Endothelial cell of umbilical vein (primary cell): ENCODE measurements at regions not wholly inside any gene's neighbourhood (a gene's known extent, or its start where the extent isn't known, plus 50 kb on each side); places are given as distances from the start of the nearest gene placed in this dataset.

Experiments used
- BruUV-seq: library from RNA; stranded (reverse); fragments of 400-500 nt; replicated peaks from 2 replicates; lab custom pipeline; 2021; lab: Mats Ljungman, UMichigan
- CTCF ChIA-PET: fragments of 300-600, 350-600 bp; sonication (Branson Sonifier 250); formaldehyde crosslinking; loops from one replicate; lab custom pipeline; 2021; ENCODE audit warnings: antibody characterized with exemption, inconsistent platforms; lab: Charles Lee
- POLR2A ChIA-PET: fragments of 300-600, 350-600 bp; sonication (Branson Sonifier 250); formaldehyde crosslinking; loops from one replicate; lab custom pipeline; 2021; ENCODE audit warnings: antibody characterized with exemption, inconsistent platforms; lab: Charles Lee
- DNase-seq: peaks from one replicate; pipeline ENCODE4 v3.0.0-alpha.2; 2011; ENCODE audit warnings: low read depth, low spot score
- FAIRE-seq: peaks from 2 replicates; lab custom pipeline; 2011; peaks lifted over from hg19 to GRCh38; lab: Jason Lieb, UNC
- H2AFZ ChIP-seq: 2 replicates; pipeline ENCODE4 v1.6.0; 2012; ENCODE audit warnings: low read depth, low read length, control low read depth, inconsistent platforms
- H3K27ac ChIP-seq: 2 replicates; pipeline ENCODE4 v1.5.1; 2011; ENCODE audit warnings: low read depth, mild to moderate bottlenecking, control low read depth, low read length, moderate library complexity; ENCODE audit not compliant: insufficient read depth
- H3K27me3 ChIP-seq, 2 experiments: 2 replicates each; pipeline versions ENCODE4 v1.6.0 to v1.6.1; 2011; ENCODE audit warnings: low read length in 2 of 2, mixed read lengths in 1 of 2; ENCODE audit not compliant: control insufficient read depth in 2 of 2, insufficient read depth in 2 of 2
- H3K36me3 ChIP-seq, 2 experiments: 2 replicates in 1 of 2; 3 replicates in 1 of 2; pipeline ENCODE4 v1.5.1; 2011; ENCODE audit warnings: low read length in 2 of 2, mild to moderate bottlenecking in 1 of 2, moderate library complexity in 1 of 2; ENCODE audit not compliant: control insufficient read depth in 2 of 2, insufficient read depth in 2 of 2; ENCODE audit errors: extremely low read depth in 1 of 2
- H3K4me1 ChIP-seq: 3 replicates; pipeline ENCODE4 v1.5.1; 2011; ENCODE audit warnings: mild to moderate bottlenecking, low read length; ENCODE audit not compliant: control insufficient read depth, insufficient read depth; ENCODE audit errors: extremely low read depth
- H3K4me2 ChIP-seq: 2 replicates; pipeline ENCODE4 v1.6.1; 2011; ENCODE audit warnings: low read length, control low read depth, mixed read lengths; ENCODE audit not compliant: insufficient read depth
- H3K4me3 ChIP-seq, 3 experiments: fragments of 200-600 bp in 1 of 3; sonication (generic), shearing (Covaris generic) in 1 of 3; replicated peaks in 1 of 3; 2 replicates each; pipeline ENCODE4 v1.5.1; 2011 to 2016; ENCODE audit warnings: control low read depth in 3 of 3, low read length in 3 of 3, mild to moderate bottlenecking in 2 of 3, inconsistent platforms in 1 of 3, low read depth in 1 of 3, moderate library complexity in 1 of 3; ENCODE audit not compliant: insufficient read depth in 1 of 3
- H3K79me2 ChIP-seq: 2 replicates; pipeline ENCODE4 v1.6.0; 2012; ENCODE audit warnings: low read length, inconsistent platforms; ENCODE audit not compliant: control insufficient read depth, insufficient read depth
- H3K9ac ChIP-seq: replicated peaks from 2 replicates; pipeline ENCODE3; 2011; ENCODE audit warnings: low read length, control low read depth; ENCODE audit not compliant: insufficient read depth; ENCODE audit errors: extremely low read depth
- H3K9me1 ChIP-seq: replicated peaks from 3 replicates; pipeline ENCODE4 v1.6.0; 2011; ENCODE audit warnings: mild to moderate bottlenecking, low read length; ENCODE audit not compliant: control insufficient read depth, insufficient read depth; ENCODE audit errors: extremely low read depth
- H3K9me3 ChIP-seq: replicated peaks from 2 replicates; pipeline ENCODE4 v1.5.1; 2012; ENCODE audit warnings: low read length, inconsistent platforms; ENCODE audit not compliant: control insufficient read depth, insufficient read depth
- H4K20me1 ChIP-seq: replicated peaks from 2 replicates; pipeline ENCODE3; 2011; ENCODE audit warnings: mild to moderate bottlenecking, low read length; ENCODE audit not compliant: control insufficient read depth, insufficient read depth; ENCODE audit errors: extremely low read depth
- EZH2 ChIP-seq: IDR thresholded peaks from 2 replicates; pipeline ENCODE4 v1.6.1; 2012; ENCODE audit warnings: borderline replicate concordance, low read depth, mild to moderate bottlenecking, moderate library complexity, low read length, inconsistent platforms; ENCODE audit not compliant: severe bottlenecking
- FOS ChIP-seq: IDR thresholded peaks from 2 replicates; pipeline ENCODE4 v1.6.1; 2011; ENCODE audit warnings: mild to moderate bottlenecking, low read length, moderate library complexity, borderline replicate concordance; ENCODE audit not compliant: insufficient read depth
- GATA2 ChIP-seq: IDR thresholded peaks from 2 replicates; pipeline ENCODE4 v1.7.0; 2011; ENCODE audit warnings: low read depth, mild to moderate bottlenecking, moderate library complexity, mixed read lengths, low read length; ENCODE audit not compliant: insufficient read length, insufficient read depth
- JUN ChIP-seq: IDR thresholded peaks from 2 replicates; pipeline ENCODE4 v1.6.1; 2011; ENCODE audit warnings: borderline replicate concordance, low read depth; ENCODE audit not compliant: insufficient read length, insufficient read depth
- MYC ChIP-seq: IDR thresholded peaks from one replicate; pipeline ENCODE4 v1.6.1; 2011; ENCODE audit warnings: mild to moderate bottlenecking, low read depth, low read length
- POLR2A ChIP-seq: IDR thresholded peaks from 2 replicates; pipeline ENCODE4 v1.6.1; 2012; ENCODE audit warnings: low read depth, mild to moderate bottlenecking, control low read depth, low read length
- POLR2AphosphoS5 ChIP-seq: IDR thresholded peaks from 2 replicates; pipeline ENCODE4 v1.6.1; 2012; ENCODE audit warnings: low read depth, mild to moderate bottlenecking, control low read depth, low read length, moderate library complexity; ENCODE audit not compliant: insufficient read depth
- dilution Hi-C: fragments of 300-500 bp; cut with MboI; formaldehyde crosslinking; loops from one replicate; pipeline ENCODE4 v1.15.0; 2019; ENCODE audit warnings: low sequenced_read_pairs; ENCODE audit not compliant: extremely low pct_ligation_motif_present
- intact Hi-C: fragments of 100-400 bp; cut with micrococcal nuclease; formaldehyde crosslinking; loops from one replicate; pipeline ENCODE4 v1.10.0; 2022
- TF ChIP-seq, protein P1 (sequence below): IDR thresholded peaks from 2 replicates; pipeline ENCODE4 v1.6.1; 2011; ENCODE audit not compliant: insufficient read depth, insufficient read length
- TF ChIP-seq, protein P2 (sequence below), 2 donors: IDR thresholded peaks; 1 replicate in 1 of 2; 2 replicates in 1 of 2; pipeline ENCODE4 v1.5.1; 2011; ENCODE audit warnings: low read length in 2 of 2, mild to moderate bottlenecking in 2 of 2, moderate library complexity in 2 of 2, control low read depth in 1 of 2, inconsistent platforms in 1 of 2, low read depth in 1 of 2; ENCODE audit not compliant: insufficient read depth in 1 of 2; ENCODE audit errors: extremely low read depth in 1 of 2

DNA sequence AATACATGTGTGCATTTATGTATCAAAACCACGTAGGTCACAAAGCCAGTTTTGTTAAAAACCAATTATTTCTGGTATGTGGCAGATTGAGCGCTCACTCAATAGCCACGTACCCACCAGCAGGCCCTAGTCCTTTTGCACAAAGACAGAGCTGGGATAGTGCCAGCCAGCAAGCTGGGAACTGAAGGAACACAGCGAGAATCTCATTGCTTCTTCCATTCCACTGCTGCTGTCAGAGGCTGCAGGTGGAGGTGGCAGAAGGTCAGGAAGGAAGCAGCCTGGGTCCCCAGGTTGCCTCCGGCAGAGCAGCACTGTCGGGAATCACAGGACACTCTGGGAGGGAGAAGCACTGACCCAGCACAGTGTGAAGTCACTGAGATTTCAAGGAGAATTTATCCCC is 385.5 kb upstream of the PFKP start:
- POLR2A ChIA-PET: no interaction called here
- Histone ChIP-seq H3K9me3 (peaks cover 9% of the 10 kb centered on the region), H3K27me3 (no peaks in the 10 kb centered on the region), H3K4me3 (no peak overlapping the region), H2AFZ (no peak overlapping the region), H3K9me1 (no peaks in the 10 kb centered on the region), H3K4me1 (no peaks in the 10 kb centered on the region), H3K27ac (no peak overlapping the region), H3K4me2 (no peak overlapping the region), H3K36me3 (no peaks in the 10 kb centered on the region), H3K79me2 (no peaks in the 10 kb centered on the region), H4K20me1 (no peaks in the 10 kb centered on the region), H3K9ac (no peak overlapping the region)
- FAIRE-seq (no peak), DNase-seq (no peak)
- intact Hi-C loops (no loop called here), dilution Hi-C loops (no loop called here)
- BruUV-seq: no TSS peak
- CTCF ChIA-PET: no interaction called here
- no peak for TF ChIP-seq POLR2A
- TF ChIP-seq MYC: no peak
- no peak for TF ChIP-seq FOS
- TF ChIP-seq, protein P1, sequence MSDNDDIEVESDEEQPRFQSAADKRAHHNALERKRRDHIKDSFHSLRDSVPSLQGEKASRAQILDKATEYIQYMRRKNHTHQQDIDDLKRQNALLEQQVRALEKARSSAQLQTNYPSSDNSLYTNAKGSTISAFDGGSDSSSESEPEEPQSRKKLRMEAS: no peak
- TF ChIP-seq EZH2: no peak
- TF ChIP-seq GATA2: no peak
- no peak for TF ChIP-seq POLR2AphosphoS5
- TF ChIP-seq JUN: no peak
- TF ChIP-seq, protein P2, sequence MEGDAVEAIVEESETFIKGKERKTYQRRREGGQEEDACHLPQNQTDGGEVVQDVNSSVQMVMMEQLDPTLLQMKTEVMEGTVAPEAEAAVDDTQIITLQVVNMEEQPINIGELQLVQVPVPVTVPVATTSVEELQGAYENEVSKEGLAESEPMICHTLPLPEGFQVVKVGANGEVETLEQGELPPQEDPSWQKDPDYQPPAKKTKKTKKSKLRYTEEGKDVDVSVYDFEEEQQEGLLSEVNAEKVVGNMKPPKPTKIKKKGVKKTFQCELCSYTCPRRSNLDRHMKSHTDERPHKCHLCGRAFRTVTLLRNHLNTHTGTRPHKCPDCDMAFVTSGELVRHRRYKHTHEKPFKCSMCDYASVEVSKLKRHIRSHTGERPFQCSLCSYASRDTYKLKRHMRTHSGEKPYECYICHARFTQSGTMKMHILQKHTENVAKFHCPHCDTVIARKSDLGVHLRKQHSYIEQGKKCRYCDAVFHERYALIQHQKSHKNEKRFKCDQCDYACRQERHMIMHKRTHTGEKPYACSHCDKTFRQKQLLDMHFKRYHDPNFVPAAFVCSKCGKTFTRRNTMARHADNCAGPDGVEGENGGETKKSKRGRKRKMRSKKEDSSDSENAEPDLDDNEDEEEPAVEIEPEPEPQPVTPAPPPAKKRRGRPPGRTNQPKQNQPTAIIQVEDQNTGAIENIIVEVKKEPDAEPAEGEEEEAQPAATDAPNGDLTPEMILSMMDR (IDR thresholded peaks at IDR 0.05; ENCODE audit: extremely low read depth in 1 of 2, insufficient read depth in 1 of 2, low read depth in 1 of 2, low read length in 2 of 2): no peak
